HG03575 (cell line): ENCODE measurements at regions not wholly inside any gene's neighbourhood (a gene's known extent, or its start where the extent isn't known, plus 50 kb on each side); places are given as distances from the start of the nearest gene placed in this dataset.

Experiments used
- ATAC-seq: cut with Tn5 transposase; IDR thresholded peaks from one replicate; pipeline ENCODE4 v1.9.1; 2021; ENCODE audit not compliant: unreplicated experiment, insufficient number of reproducible peaks, low FRiP score; ENCODE audit errors: extremely low read depth

DNA sequence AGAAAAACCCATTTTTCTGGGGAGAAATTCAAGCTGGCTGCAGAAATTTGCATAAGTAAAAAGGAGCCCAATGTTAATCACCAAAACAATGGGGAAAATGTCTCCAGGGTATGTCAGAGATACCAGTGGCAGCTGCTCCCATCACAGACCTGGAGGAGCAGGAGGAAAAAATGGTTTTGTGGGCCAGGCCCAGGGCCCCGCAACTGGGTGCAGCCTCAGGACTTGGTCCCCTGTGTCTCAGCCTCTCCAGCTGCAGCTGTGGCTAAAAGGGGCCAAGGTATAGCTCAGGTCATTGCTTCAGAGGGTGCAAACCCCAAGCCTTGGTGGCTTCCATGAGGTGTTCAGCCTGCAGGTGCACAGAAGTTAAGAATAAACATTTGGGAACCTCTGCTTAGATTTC lies 536.4 kb upstream of the FRG1 start:
- no peak for ATAC-seq

DNA sequence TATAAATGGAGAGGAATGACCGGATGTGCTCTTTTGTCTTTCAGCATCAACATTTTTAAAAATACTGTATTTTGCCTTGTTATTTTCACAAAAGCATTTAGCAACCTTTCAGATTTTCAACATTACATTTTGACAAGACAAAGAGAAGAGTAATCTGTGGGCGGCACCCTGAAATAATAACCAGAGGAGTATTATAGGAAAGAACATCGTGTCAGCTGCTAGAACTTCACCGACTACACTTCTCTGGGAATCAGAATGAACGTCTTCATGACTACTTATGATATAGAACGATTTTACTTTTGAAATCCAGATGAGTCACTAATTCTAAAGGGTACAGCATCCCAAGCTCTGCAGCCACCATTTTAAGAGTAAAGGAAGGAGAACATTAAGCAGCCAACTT lies 531.5 kb upstream of the FRG1 start:
- no peak for ATAC-seq

DNA sequence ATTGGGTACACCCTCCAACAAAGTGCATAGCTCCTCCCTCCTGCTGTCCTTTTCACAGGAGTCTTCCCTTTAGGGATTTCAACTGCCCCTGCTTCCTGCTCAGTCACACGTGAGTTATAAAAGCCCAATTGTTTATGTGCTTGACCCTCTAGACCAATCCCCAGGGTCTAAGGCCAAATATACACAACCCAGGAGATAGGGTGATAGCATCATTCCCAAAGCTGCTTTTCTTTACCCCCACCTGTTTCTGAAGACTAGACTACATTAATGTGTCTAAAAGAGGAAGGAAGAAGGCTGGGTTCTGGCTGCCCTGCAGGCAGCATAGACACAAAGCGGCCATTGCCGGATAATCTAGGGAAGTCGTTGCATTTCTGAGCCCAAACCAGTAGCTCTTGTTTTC lies 526.7 kb upstream of the FRG1 start:
- no peak for ATAC-seq

DNA sequence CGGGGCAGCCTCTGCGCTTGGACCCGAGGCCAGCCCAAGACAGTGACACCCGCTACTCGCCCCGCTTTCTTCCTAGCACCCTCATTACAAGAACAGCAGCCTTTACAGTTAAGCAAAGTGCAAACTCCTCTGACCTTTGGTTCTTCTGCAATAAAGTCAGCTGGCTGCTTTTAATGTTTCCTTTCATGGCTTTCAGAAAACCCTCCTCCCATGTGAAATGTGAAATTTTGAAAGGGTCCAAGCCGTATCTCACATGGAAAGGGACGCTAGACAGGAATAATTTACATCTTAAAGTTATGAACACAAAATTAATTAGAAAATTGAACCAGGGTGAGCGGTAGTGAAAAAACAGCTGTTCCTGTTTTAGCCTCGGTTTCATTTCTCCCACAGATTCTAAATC lies 520.1 kb upstream of the FRG1 start:
- ATAC-seq = no peak

DNA sequence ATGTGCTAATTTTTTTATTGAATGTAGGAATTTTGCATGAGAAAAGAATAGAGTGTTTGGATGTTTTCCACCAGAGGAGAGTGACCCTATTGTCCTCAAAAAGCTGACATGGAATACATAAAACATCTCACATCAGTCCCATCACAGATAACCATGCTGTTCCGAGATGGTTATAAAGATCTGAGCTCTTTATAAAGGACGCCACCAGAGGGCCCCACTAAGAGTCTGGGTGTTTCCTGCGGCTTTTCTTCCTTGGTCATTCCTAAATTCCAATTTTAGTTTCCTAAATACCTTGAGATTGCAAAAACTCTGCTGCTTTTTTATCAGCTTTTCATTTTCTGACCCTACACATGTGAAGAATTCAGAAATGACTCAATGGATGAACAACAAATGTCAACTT lies 504.5 kb upstream of the FRG1 start:
- no peak for ATAC-seq

DNA sequence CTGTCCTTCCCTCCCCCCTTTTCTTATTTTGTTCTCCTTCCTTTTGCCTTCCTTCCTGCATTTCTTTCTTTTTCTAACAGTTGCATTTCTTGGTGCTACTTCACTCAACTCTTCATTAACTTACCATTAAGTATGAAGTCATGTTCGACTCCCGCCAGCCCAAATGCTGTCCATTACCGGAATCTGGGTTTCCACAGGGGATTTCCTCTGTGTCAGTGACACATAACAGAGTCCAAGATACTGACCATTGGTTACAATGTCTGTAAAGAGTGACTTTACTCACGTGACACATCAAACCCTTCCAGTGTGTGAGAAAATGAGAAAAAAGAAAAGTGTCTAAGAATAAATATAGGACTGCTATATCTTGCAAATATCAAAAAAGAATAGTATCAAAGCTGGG lies 500.0 kb upstream of the FRG1 start:
- no peak for ATAC-seq

DNA sequence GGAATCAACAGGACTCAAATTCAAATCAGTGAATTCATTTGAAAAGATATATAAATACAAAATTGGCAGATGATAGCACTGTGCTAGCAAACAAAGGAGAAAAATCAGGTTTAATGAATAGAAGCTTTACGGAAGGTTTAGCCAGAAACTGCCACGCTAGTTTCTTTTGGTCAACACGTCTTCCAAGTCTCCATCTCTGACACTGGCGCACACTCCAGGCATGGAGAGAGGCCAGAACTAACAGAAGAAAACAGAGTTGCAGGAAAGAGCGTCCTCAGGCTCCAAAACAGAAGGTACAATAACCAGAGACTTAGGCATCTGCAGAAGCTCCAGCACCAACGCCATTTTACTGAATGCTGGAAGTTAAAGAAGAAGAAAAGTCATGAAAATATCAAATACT lies 497.3 kb upstream of the FRG1 start:
- ATAC-seq = no peak

DNA sequence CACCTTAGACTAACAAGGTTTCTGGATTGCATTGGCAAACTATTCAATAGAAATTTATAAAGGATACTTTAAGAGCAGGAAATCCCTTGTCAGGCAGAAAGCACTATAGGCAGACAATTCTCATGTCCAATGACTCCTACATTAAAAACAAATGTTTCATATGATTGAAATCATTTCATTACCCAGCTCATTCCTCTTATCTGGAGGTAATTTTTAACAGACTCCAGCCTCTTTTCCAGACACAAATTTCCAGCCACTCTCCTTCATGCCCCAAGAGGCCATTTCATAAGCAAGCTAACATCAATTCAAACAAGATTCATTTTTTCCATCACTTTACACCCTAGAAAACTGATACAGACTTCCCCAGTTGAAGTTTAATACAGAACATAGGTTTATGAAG lies 495.1 kb upstream of the FRG1 start:
- ATAC-seq = no peak

DNA sequence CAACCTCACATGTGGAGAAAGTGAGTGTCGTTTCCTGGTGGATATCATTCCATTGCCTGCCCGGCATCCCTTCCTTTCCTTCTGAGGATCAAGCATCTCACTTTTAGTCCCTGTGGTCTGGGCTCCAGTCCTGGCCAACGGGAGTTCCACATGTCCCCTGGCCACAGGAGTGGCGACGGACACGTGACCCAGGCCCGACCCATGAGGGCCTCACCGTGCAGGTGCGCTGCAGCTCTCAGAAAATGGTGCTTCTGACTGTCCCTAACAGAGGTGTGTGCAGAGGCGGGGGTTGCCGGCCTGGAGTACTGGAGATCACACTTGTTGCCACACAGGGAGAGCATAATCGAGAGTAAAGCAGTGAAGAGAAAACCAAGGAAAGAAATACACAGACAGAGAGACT lies 476.9 kb upstream of the FRG1 start:
- no peak for ATAC-seq

DNA sequence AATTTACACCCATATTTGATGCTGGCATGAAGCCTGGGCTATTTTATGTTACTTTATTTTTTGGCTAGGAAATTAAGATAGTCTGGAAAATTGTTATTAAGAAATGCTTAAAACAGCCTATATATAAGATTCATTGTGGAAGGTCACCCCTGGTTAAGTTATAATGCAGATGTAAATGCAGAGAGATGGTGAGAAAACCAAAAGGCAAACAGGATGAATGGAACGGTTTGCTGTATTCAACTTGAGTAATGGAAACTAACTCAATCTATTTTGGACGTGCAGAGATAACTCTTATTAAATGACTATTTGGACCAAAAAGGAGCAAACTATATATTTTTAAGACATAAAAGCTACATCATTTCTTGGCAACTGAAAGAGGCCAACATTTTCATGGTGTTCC lies 446.3 kb upstream of the FRG1 start:
- no peak for ATAC-seq

DNA sequence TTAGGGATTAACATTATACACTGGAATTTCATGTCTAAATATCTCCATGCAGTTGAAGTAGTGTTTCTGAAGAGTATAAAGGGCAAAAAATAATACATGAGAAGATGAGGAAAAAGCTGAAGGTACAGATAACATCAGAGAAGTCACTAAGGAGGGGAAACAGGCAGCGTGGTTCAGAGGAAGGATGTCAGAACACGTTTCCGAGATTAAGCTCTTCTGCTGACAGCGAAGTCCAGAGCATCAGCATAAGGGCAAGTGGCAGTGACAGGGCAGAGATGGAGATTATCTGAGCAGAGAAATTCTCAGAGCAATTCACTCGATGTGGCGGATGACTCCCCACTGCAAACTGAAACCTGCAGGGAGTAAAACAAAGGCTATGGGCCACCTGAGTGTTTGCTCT lies 443.2 kb upstream of the FRG1 start:
- no peak for ATAC-seq

DNA sequence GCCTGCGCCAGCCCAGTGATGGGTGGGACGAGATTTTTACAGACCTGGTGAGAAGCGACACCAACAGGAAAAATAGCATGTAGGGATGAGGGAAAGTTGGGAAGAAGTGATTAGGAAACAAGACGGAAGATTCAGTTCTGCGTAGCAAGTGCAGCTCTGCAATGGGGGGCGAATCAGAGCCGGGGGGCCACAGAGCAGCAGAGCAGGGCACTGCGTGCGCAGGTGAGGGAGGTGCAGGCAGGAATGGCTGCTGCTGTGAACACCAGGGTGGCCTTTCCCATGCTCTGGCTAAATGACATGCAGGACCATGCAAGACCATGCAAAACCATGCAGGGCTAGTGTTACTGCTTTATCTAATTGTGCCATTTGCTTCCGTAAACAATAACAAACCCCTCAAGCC lies 442.7 kb upstream of the FRG1 start:
- no peak for ATAC-seq

DNA sequence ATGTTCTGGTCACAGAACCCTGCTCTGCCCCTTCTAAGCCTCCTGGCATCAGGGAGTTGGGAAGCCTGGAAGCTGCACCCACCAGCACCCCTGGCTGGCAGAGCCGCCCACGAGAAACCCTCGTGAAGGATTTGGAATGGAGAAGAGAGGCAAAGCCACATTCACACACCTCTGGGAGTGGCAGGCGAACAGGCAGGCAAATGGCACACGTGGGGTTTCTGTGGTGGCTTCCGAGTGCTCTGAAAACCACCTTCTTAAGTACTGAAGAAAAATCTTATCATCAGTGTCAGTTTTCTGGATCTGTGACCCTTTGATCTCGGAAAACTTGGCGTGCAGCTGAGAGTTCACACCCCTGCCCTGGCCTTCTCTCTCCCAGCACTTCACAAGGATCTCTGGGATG lies 442.2 kb upstream of the FRG1 start:
- no peak for ATAC-seq

DNA sequence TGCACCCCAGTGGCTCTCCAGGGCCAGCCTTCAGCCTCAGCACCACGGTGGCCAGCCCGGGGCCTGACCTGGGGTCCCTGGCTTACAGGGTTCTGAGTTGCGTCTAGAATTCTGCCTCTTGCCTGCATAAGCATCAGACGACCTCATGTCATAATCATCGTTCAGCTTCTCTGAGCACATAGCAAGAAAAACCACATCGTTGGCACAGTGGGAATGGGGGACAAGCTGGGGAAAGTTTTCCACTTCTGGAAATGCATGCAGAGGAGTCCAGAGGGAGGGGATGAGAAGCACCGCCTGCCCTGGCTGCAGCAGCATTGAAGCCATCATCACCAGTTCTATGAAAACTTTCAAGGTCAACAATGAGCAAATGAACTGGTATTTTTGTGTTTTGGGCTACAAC lies 441.0 kb upstream of the FRG1 start:
- no peak for ATAC-seq

DNA sequence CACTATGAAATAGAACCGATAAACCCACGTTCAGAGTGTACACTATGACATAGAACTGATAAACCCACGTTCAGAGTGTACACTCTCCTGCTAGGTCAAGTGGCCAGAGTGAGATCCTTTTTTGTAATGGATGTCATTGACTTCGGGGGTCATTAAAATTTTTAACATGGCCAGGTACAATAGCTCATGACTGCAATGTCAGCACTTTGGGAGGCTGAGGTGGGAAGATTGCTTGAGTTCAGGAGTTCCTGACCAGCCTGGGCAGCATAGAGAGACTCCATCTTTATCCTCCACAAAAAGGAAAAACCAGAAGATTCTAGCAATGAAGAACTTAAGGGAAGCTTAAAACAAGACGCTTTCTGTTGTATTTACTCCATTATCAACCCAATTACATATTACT lies 439.7 kb upstream of the FRG1 start:
- ATAC-seq = no peak

DNA sequence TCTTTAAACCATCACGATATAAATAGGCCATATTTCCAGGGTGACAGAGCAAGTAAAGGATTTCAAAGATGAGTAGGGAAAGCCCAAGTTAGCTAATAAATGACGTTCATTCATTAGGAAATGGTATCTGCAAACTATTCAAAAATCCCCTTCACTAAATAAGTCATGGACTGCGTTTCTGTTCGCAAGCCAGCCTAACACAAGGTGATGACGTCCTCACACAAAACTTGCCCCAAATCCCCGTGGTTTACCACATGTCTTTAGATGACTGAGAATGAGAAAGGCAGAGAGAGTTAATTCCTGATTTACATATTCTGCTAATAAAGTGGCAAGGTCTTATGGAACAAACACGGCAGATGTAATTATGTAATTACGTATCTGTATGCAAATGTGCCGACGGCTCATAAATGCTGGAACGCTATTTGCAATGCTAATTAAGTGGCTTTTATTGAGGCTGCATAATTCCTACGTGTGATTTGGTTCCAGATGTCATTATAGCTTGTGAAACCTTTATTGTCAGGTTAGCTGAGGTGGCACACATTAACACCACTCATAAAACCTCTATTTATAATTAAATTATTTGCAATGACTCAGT lies 437.7 kb upstream of the FRG1 start:
- ATAC-seq = no peak

DNA sequence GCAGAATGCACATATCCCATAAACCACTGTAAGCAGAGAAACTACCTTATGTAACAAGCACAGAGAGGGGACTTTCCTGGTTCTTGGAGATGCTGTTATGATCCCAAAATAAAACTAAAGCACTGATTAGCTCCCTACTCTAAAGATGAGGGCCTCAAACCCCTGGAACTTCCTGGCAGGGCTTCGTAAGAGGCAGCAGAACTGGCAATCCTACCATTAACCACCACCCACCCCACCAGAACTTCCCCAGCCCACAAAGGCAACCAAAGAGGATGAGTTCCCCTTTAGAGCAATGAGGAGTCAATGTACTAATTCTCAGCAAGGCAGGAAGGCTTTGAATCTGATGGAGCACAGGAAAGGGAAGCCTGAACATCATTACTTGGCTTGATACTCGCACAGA lies 436.5 kb upstream of the FRG1 start:
- no peak for ATAC-seq

DNA sequence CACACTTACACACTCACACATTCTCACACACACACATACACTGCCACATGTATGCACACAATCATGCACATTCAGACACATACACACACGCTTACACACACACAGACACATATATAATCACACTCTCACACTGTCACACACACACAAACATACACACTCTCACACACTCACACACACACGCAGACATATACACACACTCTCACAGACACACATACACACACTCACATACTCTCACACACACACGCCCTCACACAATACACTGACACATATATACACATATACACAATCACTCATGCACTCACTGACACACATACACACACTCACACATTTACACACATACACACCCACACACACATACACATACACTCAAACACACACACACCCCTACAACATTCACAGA lies 435.3 kb upstream of the FRG1 start:
- no peak for ATAC-seq

DNA sequence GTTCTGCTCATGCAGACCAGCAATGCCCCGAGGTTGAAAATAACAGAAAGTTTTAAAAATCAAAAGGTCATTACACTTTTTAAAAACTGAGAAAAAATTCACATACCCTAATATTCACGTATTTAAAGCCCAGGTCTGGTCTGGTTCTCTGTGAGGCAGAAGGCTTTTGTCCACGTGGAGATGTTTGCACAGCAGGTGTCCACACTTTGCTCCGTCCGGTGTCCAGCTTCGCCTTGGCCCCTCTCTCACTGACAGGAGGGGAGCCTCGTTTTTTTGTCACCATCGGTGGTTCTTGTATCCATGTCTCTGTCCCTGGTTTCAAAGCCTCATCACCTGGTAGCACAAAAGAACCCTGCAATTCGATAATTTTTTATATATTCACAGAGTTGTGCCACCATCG lies 434.6 kb upstream of the FRG1 start:
- ATAC-seq = no peak

DNA sequence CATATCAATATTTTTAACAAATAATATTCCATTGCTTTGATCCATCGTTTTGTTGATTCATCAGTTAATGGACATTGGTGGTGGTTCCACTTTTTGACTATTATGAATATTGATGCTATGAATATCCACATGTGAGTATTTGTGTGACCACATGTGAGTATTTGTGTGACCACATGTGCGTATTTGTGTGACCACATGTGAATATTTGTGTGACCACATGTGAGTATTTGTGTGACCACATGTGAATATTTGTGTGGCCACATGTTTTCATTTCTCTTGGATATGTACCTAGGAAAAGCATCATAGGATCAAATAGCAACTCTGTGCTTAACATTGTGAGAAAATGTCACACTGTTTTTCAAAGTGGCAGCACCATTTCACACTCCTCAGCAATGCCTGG lies 433.6 kb upstream of the FRG1 start:
- ATAC-seq = no peak

DNA sequence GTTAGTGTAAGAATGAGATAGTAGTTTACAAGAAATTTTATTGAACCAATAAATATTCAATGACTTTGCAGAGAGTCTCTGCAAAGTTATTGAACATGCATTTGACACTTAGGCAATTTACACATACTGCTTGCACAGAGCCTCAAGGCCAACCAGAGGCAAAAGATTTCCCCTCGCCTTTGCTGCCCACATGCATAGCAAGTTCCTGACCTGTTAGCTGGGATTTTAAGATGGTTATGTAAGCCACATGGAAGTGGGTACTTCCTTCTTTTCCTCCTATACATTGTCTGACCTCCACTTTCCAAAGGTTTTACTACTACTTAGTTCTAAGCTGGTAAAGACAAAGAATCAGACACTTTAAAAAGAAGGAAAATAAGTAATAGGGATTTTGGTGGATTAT lies 430.1 kb upstream of the FRG1 start:
- no peak for ATAC-seq

DNA sequence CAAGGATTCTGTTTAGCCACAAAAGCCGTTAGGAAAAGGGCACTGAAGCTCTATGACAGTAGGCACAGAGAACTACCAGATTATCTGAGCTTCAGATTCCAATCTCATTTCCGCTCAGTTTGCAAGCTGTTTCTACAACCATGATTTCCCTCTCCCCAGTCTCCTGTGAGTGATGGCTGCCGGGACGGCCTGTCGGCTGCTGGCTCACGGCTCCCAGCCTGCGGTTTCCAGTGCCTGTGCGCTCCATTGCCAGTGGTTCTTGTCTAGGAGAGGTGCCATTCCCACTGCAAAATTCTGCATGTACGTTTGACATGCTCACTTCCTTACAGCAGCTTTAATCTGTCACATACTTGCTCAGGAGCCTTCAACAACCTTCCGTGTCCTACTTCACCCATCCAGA lies 429.1 kb upstream of the FRG1 start:
- no peak for ATAC-seq
